ENCODE measurements at regions not wholly inside any gene's neighbourhood (a gene's known extent, or its start where the extent isn't known, plus 50 kb on each side); places are given as distances from the start of the nearest gene placed in this dataset.
A peak's percentile ranks its signal among the peaks of the same experiment; 100 is the strongest.

- H4K8ac ChIP-seq (replicated peaks; ENCODE audit: insufficient read length, low read depth, low read length): no peak overlapping the region
- no peak overlapping the region for H3K9ac ChIP-seq (ENCODE audit: extremely low read depth, insufficient read length, low read length)
- H2BK15ac ChIP-seq (ENCODE audit: low read depth, low read length): no peak overlapping the region
- H2BK12ac ChIP-seq (ENCODE audit: insufficient read length, low read depth, low read length): no peak overlapping the region
- no peak overlapping the region for H3K14ac ChIP-seq (ENCODE audit: insufficient read depth, low read length)
- WGBS (ENCODE audit: extremely low coverage, insufficient read length, low lambda C conversion rate): no CpG with 5 or more reads among the region's 1 CpG
- no peak overlapping the region for H3K56ac ChIP-seq (ENCODE audit: insufficient read length, low read depth, low read length)
- no peak overlapping the region for H3K23ac ChIP-seq (ENCODE audit: insufficient read length, low read depth, low read length)
- H3K27ac ChIP-seq (ENCODE audit: insufficient read length, low read depth, low read length): no peak overlapping the region
- no peak overlapping the region for H2BK5ac ChIP-seq (ENCODE audit: insufficient read length, low read length)
- no peak overlapping the region for H3T11ph ChIP-seq (ENCODE audit: low read length)
- Mint-ChIP-seq H3K36me3 (ENCODE audit: insufficient read depth in 1 of 3, low read depth in 3 of 3) (no peaks in the 10 kb centered on the region), H3K4me3 (no peak overlapping the region), H3K9me3 (peaks cover 0 to under 1% of the 10 kb centered on the region in 2 experiments; a peak in 2 of 5 replicates), H3K27me3 (ENCODE audit: low read depth) (peaks cover 56% of the 10 kb centered on the region), H3K27ac (no peak overlapping the region), H3K4me1 (peaks cover 4 to 19% of the 10 kb centered on the region in 2 experiments)
- H4K91ac ChIP-seq (ENCODE audit: insufficient read length, low read depth, low read length): no peak overlapping the region
- TF ChIP-seq CTCF (conservative IDR thresholded peaks at IDR 0.05): no peak
- no peak overlapping the region for H2AFZ ChIP-seq (ENCODE audit: low read length)
- H3K23me2 ChIP-seq (ENCODE audit: insufficient read length, low read depth, low read length, poor library complexity, severe bottlenecking): no peaks in the 10 kb centered on the region
- no peaks in the 10 kb centered on the region for H3K79me2 ChIP-seq (ENCODE audit: insufficient read depth, low read length)
- no peak overlapping the region for H3K18ac ChIP-seq (ENCODE audit: insufficient read length, low read depth, low read length)
- H2AK5ac ChIP-seq (ENCODE audit: insufficient read length, low read length): no peak overlapping the region
- H4K5ac ChIP-seq (ENCODE audit: insufficient read length, low read depth, low read length): no peak overlapping the region
- no peaks in the 10 kb centered on the region for H3K9me3 ChIP-seq (ENCODE audit: control insufficient read depth, low read depth, low read length)
- peak; percentile 32 for DNase-seq
- H3K4me1 ChIP-seq (ENCODE audit: insufficient read depth, low read length): no peaks in the 10 kb centered on the region
- no peak overlapping the region for H3K4ac ChIP-seq (ENCODE audit: low read depth, low read length)
- H2BK20ac ChIP-seq (ENCODE audit: low read depth, low read length, poor library complexity, severe bottlenecking): no peak overlapping the region
- H3K27me3 ChIP-seq (ENCODE audit: insufficient read depth, low read length): peaks cover 58% of the 10 kb centered on the region
- H3K79me1 ChIP-seq (ENCODE audit: insufficient read depth, low read depth, low read length, poor library complexity, severe bottlenecking): no peaks in the 10 kb centered on the region
- no peak overlapping the region for H2BK120ac ChIP-seq (ENCODE audit: low read depth, low read length, poor library complexity, severe bottlenecking)
- no peak overlapping the region for H3K4me2 ChIP-seq (ENCODE audit: insufficient read depth, insufficient read length, low read length)
- no peaks in the 10 kb centered on the region for H4K20me1 ChIP-seq (ENCODE audit: control insufficient read depth, insufficient read depth, insufficient read length)
Measured at GRCh38 chr6:145531032-145531431, 204.3 kb downstream of the EPM2A start.

All from H9 (cell line).